Ovary (tissue), 3 donors: ENCODE measurements at regions not wholly inside any gene's neighbourhood (a gene's known extent, or its start where the extent isn't known, plus 50 kb on each side); places are given as distances from the start of the nearest gene placed in this dataset.

Source experiments
- POLR2A ChIP-seq: fragments of 450-650 bp; IDR thresholded peaks from one replicate; pipeline ENCODE4 v1.6.1; 2017; ENCODE audit warnings: antibody characterized with exemption, mild to moderate bottlenecking, moderate library complexity
- TF ChIP-seq, protein P1 (sequence below), 3 donors: fragments of 450-650 bp in 2 of 3; fragments of 200-600 bp in 1 of 3; IDR thresholded peaks; one replicate each; pipeline versions ENCODE4 v1.5.1 to v1.8.0; 2016 to 2022; ENCODE audit warnings: antibody characterized with exemption in 3 of 3, mild to moderate bottlenecking in 1 of 3
- donor health status: DM: no; HTN: no; CAD: no.

DNA sequence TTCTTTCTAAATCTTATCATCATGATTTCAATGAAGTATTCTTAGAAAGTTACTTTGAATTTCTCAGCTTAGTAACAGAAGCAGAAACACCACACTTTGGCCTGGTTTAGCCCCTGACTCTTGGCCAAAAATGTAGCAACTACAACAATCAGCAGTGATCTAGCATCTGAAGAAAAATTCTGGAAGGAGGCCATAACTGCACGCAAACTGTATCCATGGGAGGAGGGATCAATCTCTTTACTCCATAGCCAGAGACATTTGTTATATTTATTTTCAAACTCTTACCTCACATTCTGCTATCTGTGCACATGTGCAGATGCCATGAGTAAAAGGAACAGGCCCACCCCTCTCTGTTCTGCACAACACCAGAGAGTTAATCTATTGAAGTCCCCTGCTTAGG, 251.0 kb upstream of the P2RY1 start:
- TF ChIP-seq, protein P1, sequence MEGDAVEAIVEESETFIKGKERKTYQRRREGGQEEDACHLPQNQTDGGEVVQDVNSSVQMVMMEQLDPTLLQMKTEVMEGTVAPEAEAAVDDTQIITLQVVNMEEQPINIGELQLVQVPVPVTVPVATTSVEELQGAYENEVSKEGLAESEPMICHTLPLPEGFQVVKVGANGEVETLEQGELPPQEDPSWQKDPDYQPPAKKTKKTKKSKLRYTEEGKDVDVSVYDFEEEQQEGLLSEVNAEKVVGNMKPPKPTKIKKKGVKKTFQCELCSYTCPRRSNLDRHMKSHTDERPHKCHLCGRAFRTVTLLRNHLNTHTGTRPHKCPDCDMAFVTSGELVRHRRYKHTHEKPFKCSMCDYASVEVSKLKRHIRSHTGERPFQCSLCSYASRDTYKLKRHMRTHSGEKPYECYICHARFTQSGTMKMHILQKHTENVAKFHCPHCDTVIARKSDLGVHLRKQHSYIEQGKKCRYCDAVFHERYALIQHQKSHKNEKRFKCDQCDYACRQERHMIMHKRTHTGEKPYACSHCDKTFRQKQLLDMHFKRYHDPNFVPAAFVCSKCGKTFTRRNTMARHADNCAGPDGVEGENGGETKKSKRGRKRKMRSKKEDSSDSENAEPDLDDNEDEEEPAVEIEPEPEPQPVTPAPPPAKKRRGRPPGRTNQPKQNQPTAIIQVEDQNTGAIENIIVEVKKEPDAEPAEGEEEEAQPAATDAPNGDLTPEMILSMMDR (IDR thresholded peaks at IDR 0.05) = no peak
- TF ChIP-seq POLR2A = no peak
